Heart left ventricle (tissue), 16 donors: ENCODE measurements at regions not wholly inside any gene's neighbourhood (a gene's known extent, or its start where the extent isn't known, plus 50 kb on each side); places are given as distances from the start of the nearest gene placed in this dataset.

ENCODE experiments used
- ATAC-seq, 4 donors: fragments of 200-7000 bp; cut with Tn5 transposase; one replicate each; pipeline ENCODE4 v1.9.1; 2020 to 2022; ENCODE audit warnings: moderate library complexity in 4 of 4, mild to moderate bottlenecking in 3 of 4, moderate number of reproducible peaks in 1 of 4
- DNase-seq, 5 donors: peaks; one replicate each; pipeline ENCODE4 v3.0.0-alpha.2; 2020
- H3K27ac ChIP-seq, 12 donors: fragments of 200-600 bp; sonication (generic) in 4 of 12; one replicate each; pipeline versions ENCODE4 v1.5.0 to v1.8.0; 2016 to 2022; ENCODE audit warnings: mild to moderate bottlenecking in 2 of 12
- H3K27me3 ChIP-seq, 9 donors: fragments of 200-600 bp; sonication (generic) in 2 of 9; one replicate each; pipeline versions ENCODE4 v1.5.1 to v1.8.0; 2016 to 2022; ENCODE audit warnings: mild to moderate bottlenecking in 3 of 9
- H3K36me3 ChIP-seq, 9 donors: fragments of 200-600 bp; sonication (generic) in 2 of 9; one replicate each; pipeline versions ENCODE4 v1.5.0 to v1.8.0; 2018 to 2022; ENCODE audit warnings: mild to moderate bottlenecking in 2 of 9
- H3K4me1 ChIP-seq, 12 donors: fragments of 200-600 bp; sonication (generic) in 4 of 12; one replicate each; pipeline versions ENCODE4 v1.5.0 to v1.8.0; 2016 to 2022; ENCODE audit warnings: mild to moderate bottlenecking in 3 of 12
- H3K4me3 ChIP-seq, 12 donors: fragments of 200-600 bp; sonication (generic) in 4 of 12; one replicate each; pipeline versions ENCODE4 v1.5.0 to v1.8.0; 2017 to 2022; ENCODE audit warnings: mild to moderate bottlenecking in 9 of 12, moderate library complexity in 4 of 12
- H3K9me3 ChIP-seq, 12 donors: fragments of 200-600 bp; sonication (generic) in 4 of 12; one replicate each; pipeline versions ENCODE4 v1.5.0 to v1.8.0; 2016 to 2022; ENCODE audit warnings: mild to moderate bottlenecking in 1 of 12
- CTCF ChIP-seq, 12 donors: fragments of 200-600 bp; sonication (generic) in 4 of 12; IDR thresholded peaks; one replicate each; pipeline versions ENCODE4 v1.5.0 to v1.8.0; 2018 to 2022; ENCODE audit warnings: antibody characterized with exemption in 12 of 12, mild to moderate bottlenecking in 5 of 12
- POLR2A ChIP-seq, 2 donors: fragments of 450-650 bp; IDR thresholded peaks; one replicate each; pipeline ENCODE4 v1.6.1; 2017; ENCODE audit warnings: antibody characterized with exemption in 2 of 2, mild to moderate bottlenecking in 2 of 2, moderate library complexity in 2 of 2
- WGBS, 4 donors: extraction: QIAGEN DNeasy Blood & Tissue Kit in 2 of 4; methylation state at CpG; one replicate each; pipeline versions ENCODE4 v1.1.5 to v1.1.7; 2013 to 2018; 5-methylcytosine and 5-hydroxymethylcytosine counted together
- intact Hi-C, 10 donors: fragments of 100-400 bp; cut with DNase I; formaldehyde crosslinking; loops; one replicate each; pipeline versions ENCODE4 v1.11.1 to v1.14.2; 2022
- donor health status: ischemic (EF 13 %, LVEDD 7.1; RV severe dilation, severe dysfunction).
- donor health status: healthy with polysubstance abuse.
- donor health status: DM: no; HTN: yes; CAD: no.
- donor health status: DM: no; HTN: no; CAD: no.
- donor health status: ischemic (EF 25% LVEDD 6.9; RV normal size, moderate dysfunction).
- donor health status: ischemic (EF 25% LVEDD 5.7; RV mildly dilated, moderate dysfunction).
- donor health status: healthy.
- donor health status: DM: yes; HTN: yes; CAD: no.
- donor health status: ischemic (EF 35%, LVEDD 5.7; RV mildly dilated, moderate dysfunction).
- donor health status: nonischemic (EF 11% LVEDD 7.7; RV severe dilation, severe dysfunction).
- donor health status: DM: yes; HTN: yes; CAD: no.
- donor health status: PGD.
- donor health status: ischemic (EF 29% LVEDD 5.4; RV normal size, mild dysfunction).
- donor health status: nonischemic (EF 23%, LVEDD 6.1; RV moderate dilation, normal function).

GRCh38 chr4:13793020-13793710 lies 165.6 kb upstream of the BOD1L1 start:
- no peak overlapping the region for H3K27ac ChIP-seq
- H3K4me3 ChIP-seq = no peak overlapping the region
- intact Hi-C loops = no loop called here
- ATAC-seq (no peak), DNase-seq (no peak)
- no peaks in the 10 kb centered on the region for H3K27me3 ChIP-seq
- no peaks in the 10 kb centered on the region for H3K4me1 ChIP-seq
- no peak for TF ChIP-seq POLR2A (IDR thresholded peaks at IDR 0.05)
- no peak for TF ChIP-seq CTCF (IDR thresholded peaks at IDR 0.05)
- peaks cover 0 to under 1% (median 0%) of the 10 kb centered on the region in 12 donors for H3K9me3 ChIP-seq
- no peaks in the 10 kb centered on the region for H3K36me3 ChIP-seq
- 51 to 59% (median 53%) methylated on average over 5 of the region's 5 CpGs for WGBS, 4 donors

GRCh38 chr4:13794819-13795565 lies 167.5 kb upstream of the BOD1L1 start:
- no peak for DNase-seq
- Histone ChIP-seq H3K4me1 (no peaks in the 10 kb centered on the region), H3K27ac (no peak overlapping the region), H3K4me3 (no peak overlapping the region), H3K27me3 (no peaks in the 10 kb centered on the region), H3K9me3 (peaks cover 0 to 6% (median 0%) of the 10 kb centered on the region in 12 donors), H3K36me3 (no peaks in the 10 kb centered on the region)
- intact Hi-C loops = no loop called here
- TF ChIP-seq CTCF (IDR thresholded peaks at IDR 0.05) = no peak
- no peak for TF ChIP-seq POLR2A (IDR thresholded peaks at IDR 0.05)
- WGBS, 4 donors = 62 to 73% (median 71%) methylated on average over 2 of the region's 2 CpGs
- no peak for ATAC-seq

- 77 to 86% (median 78%) methylated on average over 7 of the region's 7 CpGs for WGBS, 4 donors
- Histone ChIP-seq H3K9me3 (peaks cover 0 to 6% (median 0%) of the 10 kb centered on the region in 12 donors), H3K27ac (no peak overlapping the region), H3K36me3 (no peaks in the 10 kb centered on the region), H3K4me1 (no peaks in the 10 kb centered on the region), H3K27me3 (no peaks in the 10 kb centered on the region), H3K4me3 (no peak overlapping the region)
- intact Hi-C loops = no loop called here
- ATAC-seq = no peak
- TF ChIP-seq CTCF (IDR thresholded peaks at IDR 0.05) (no peak), POLR2A (IDR thresholded peaks at IDR 0.05) (no peak)
- DNase-seq = no peak
Measured at GRCh38 chr4:13797061-13797460, 169.5 kb upstream of the BOD1L1 start.

GRCh38 chr4:13815231-13815630 lies 187.7 kb upstream of the BOD1L1 start:
- intact Hi-C loops = no loop called here
- no peak overlapping the region for H3K4me3 ChIP-seq
- no peak overlapping the region for H3K27ac ChIP-seq
- TF ChIP-seq CTCF (IDR thresholded peaks at IDR 0.05) (no peak), POLR2A (IDR thresholded peaks at IDR 0.05) (no peak)
- no peaks in the 10 kb centered on the region for H3K36me3 ChIP-seq
- 45 to 75% (median 64%) methylated on average over 3 of the region's 3 CpGs for WGBS, 4 donors
- no peaks in the 10 kb centered on the region for H3K27me3 ChIP-seq
- peaks cover 0 to 8% (median 0%) of the 10 kb centered on the region in 12 donors for H3K9me3 ChIP-seq
- DNase-seq (no peak), ATAC-seq (no peak)
- H3K4me1 ChIP-seq = peaks cover 0 to 5% (median 0%) of the 10 kb centered on the region in 12 donors
